ENCODE measurements at regions not wholly inside any gene's neighbourhood (a gene's known extent, or its start where the extent isn't known, plus 50 kb on each side); places are given as distances from the start of the nearest gene placed in this dataset.

DNA sequence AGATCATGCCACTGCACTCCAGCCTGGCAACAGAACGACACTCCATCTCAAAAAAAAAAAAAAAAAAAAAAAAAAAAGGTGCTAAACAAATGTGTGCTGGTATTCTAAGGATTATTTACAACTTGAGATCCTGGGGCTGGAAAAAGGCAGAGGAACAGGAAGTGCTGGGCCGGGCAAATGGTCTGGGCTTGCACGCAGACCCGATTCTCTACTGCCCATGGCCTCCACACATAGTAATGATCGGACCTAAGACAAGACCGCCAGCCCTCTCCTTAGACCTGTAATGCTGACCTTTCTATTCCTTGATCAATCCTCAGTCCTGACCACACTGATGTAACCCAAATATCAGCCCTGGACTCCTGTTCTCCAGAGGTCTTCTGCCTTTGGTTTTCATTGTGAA is 67.8 kb downstream of the EFNB1 start:
- TF ChIP-seq CTCF (IDR thresholded peaks at IDR 0.05; ENCODE audit: low read depth, low read length, poor library complexity, severe bottlenecking) (no peak), EZH2phosphoT487 (IDR thresholded peaks at IDR 0.05; ENCODE audit: borderline replicate concordance, low read length) (no peak)

All from DOHH2 (cell line).